ENCODE measurements at regions not wholly inside any gene's neighbourhood (a gene's known extent, or its start where the extent isn't known, plus 50 kb on each side); places are given as distances from the start of the nearest gene placed in this dataset.

GRCh38 chr12:89169321-89169720 is 183.0 kb downstream of the DUSP6 start:
- H3K27me3 ChIP-seq (ENCODE audit: insufficient read depth, low read length), result peaks cover 10% of the 10 kb centered on the region; the same call in 1 of the 2 replicates
- 87% methylated on average over 3 of the region's 5 CpGs for WGBS
- 0 out of 2 replicates have a peak, but pooled peaks cover 3% of the 10 kb centered on the region for H3K9me3 ChIP-seq (ENCODE audit: insufficient read depth, low read depth, low read length)
- H3K9ac ChIP-seq (ENCODE audit: low read depth, low read length), result no peak overlapping the region
- H3K4me1 ChIP-seq (ENCODE audit: insufficient read depth, low read length), result no peaks in the 10 kb centered on the region
- H3K27ac ChIP-seq (ENCODE audit: low read depth, low read length), result no peak overlapping the region
- no peak overlapping the region for H3K4me3 ChIP-seq (ENCODE audit: low read length)
- H3K36me3 ChIP-seq (ENCODE audit: insufficient read depth, low read length), result no peaks in the 10 kb centered on the region

GRCh38 chr12:89167986-89168385 is 184.3 kb downstream of the DUSP6 start:
- Histone ChIP-seq H3K27ac (ENCODE audit: low read depth, low read length) (no peak overlapping the region), H3K9ac (ENCODE audit: low read depth, low read length) (no peak overlapping the region), H3K4me1 (ENCODE audit: insufficient read depth, low read length) (no peaks in the 10 kb centered on the region), H3K9me3 (ENCODE audit: insufficient read depth, low read depth, low read length) (0 out of 2 replicates have a peak, but pooled peaks cover 3% of the 10 kb centered on the region), H3K27me3 (ENCODE audit: insufficient read depth, low read length) (peaks cover 10% of the 10 kb centered on the region; the same call in 1 of the 2 replicates), H3K36me3 (ENCODE audit: insufficient read depth, low read length) (no peaks in the 10 kb centered on the region), H3K4me3 (ENCODE audit: low read length) (no peak overlapping the region)
- WGBS, result 81% methylated on average over 2 of the region's 3 CpGs

DNA sequence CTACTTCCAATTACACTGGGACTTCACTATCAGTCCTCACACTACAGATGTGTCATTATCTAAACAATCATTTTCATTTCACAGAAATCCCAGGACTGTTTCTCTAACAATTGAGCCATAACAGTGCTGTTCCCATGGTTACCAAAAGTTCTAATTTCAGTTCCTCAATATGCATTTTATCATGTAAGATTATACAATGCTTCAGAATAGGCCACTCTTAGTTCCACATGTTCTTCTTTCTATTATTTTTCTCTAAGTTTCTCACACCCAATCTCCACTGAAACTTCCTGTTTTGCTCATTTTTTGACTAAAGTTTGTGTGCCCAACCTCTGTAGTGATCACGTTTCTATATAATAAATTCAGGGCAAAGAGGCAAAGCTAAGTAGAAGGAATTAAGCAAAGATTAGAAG is 185.8 kb downstream of the DUSP6 start:
- no peak overlapping the region for H3K27ac ChIP-seq (ENCODE audit: low read depth, low read length)
- no peak overlapping the region for H3K4me3 ChIP-seq (ENCODE audit: low read length)
- H3K36me3 ChIP-seq (ENCODE audit: insufficient read depth, low read length), result no peaks in the 10 kb centered on the region
- WGBS, result 95% methylated on average over 1 of the region's 1 CpG
- H3K27me3 ChIP-seq (ENCODE audit: insufficient read depth, low read length), result peaks cover 13% of the 10 kb centered on the region; the same call in 1 of the 2 replicates
- H3K9ac ChIP-seq (ENCODE audit: low read depth, low read length), result no peak overlapping the region
- H3K4me1 ChIP-seq (ENCODE audit: insufficient read depth, low read length), result no peaks in the 10 kb centered on the region
- no peaks in the 10 kb centered on the region for H3K9me3 ChIP-seq (ENCODE audit: insufficient read depth, low read depth, low read length)

GRCh38 chr12:89166121-89166520 is 186.2 kb downstream of the DUSP6 start:
- Histone ChIP-seq H3K36me3 (ENCODE audit: insufficient read depth, low read length) (no peaks in the 10 kb centered on the region), H3K4me1 (ENCODE audit: insufficient read depth, low read length) (no peaks in the 10 kb centered on the region), H3K9me3 (ENCODE audit: insufficient read depth, low read depth, low read length) (no peaks in the 10 kb centered on the region), H3K27me3 (ENCODE audit: insufficient read depth, low read length) (peaks cover 13% of the 10 kb centered on the region; the same call in 1 of the 2 replicates), H3K9ac (ENCODE audit: low read depth, low read length) (no peak overlapping the region), H3K4me3 (ENCODE audit: low read length) (no peak overlapping the region), H3K27ac (ENCODE audit: low read depth, low read length) (no peak overlapping the region)
- WGBS, result no CpG with 5 or more reads among the region's 1 CpG

DNA sequence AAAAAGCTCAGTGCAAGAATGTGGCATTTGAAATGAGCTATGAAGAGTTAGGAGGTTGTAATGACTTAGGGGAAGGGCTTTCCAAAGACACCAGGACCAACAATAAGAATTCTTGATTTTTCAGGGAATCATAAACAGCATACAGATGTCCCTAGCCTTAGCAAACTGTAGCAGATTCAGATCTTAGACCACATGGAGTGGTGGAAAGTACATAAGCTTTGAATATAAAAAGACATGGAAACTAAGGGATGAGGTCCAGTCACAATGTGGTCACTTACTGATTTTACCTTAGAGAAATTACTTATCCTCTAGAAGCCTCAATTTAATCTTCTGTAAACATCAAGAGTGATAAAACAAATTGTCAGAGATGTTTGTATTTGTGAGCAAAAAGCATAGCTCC is 186.6 kb downstream of the DUSP6 start:
- Histone ChIP-seq H3K4me1 (ENCODE audit: insufficient read depth, low read length) (no peaks in the 10 kb centered on the region), H3K27ac (ENCODE audit: low read depth, low read length) (no peak overlapping the region), H3K9ac (ENCODE audit: low read depth, low read length) (no peak overlapping the region)

GRCh38 chr12:89163918-89164317 is 188.4 kb downstream of the DUSP6 start:
- 59% methylated on average over 1 of the region's 1 CpG for WGBS
- Histone ChIP-seq H3K36me3 (ENCODE audit: insufficient read depth, low read length) (no peaks in the 10 kb centered on the region), H3K4me3 (ENCODE audit: low read length) (no peak overlapping the region), H3K9me3 (ENCODE audit: insufficient read depth, low read depth, low read length) (no peaks in the 10 kb centered on the region), H3K9ac (ENCODE audit: low read depth, low read length) (no peak overlapping the region), H3K27ac (ENCODE audit: low read depth, low read length) (no peak overlapping the region), H3K4me1 (ENCODE audit: insufficient read depth, low read length) (peaks cover 4% of the 10 kb centered on the region; the same call in 1 of the 2 replicates), H3K27me3 (ENCODE audit: insufficient read depth, low read length) (peaks cover 13% of the 10 kb centered on the region; the same call in 1 of the 2 replicates)

More for the DNA sequence above, 186.6 kb downstream of the DUSP6 start:
- Histone ChIP-seq H3K4me3 (ENCODE audit: low read length) (no peak overlapping the region), H3K36me3 (ENCODE audit: insufficient read depth, low read length) (no peaks in the 10 kb centered on the region), H3K27me3 (ENCODE audit: insufficient read depth, low read length) (peaks cover 13% of the 10 kb centered on the region; the same call in 1 of the 2 replicates), H3K9me3 (ENCODE audit: insufficient read depth, low read depth, low read length) (no peaks in the 10 kb centered on the region)

GRCh38 chr12:89162589-89163261 is 189.6 kb downstream of the DUSP6 start:
- 97% methylated on average over 3 of the region's 3 CpGs for WGBS
- H3K27me3 ChIP-seq (ENCODE audit: insufficient read depth, low read length), result peaks cover 13% of the 10 kb centered on the region; the same call in 1 of the 2 replicates
- H3K4me3 ChIP-seq (ENCODE audit: low read length), result no peak overlapping the region
- H3K36me3 ChIP-seq (ENCODE audit: insufficient read depth, low read length), result no peaks in the 10 kb centered on the region
- H3K9me3 ChIP-seq (ENCODE audit: insufficient read depth, low read depth, low read length), result no peaks in the 10 kb centered on the region
- no peak overlapping the region for H3K9ac ChIP-seq (ENCODE audit: low read depth, low read length)
- H3K27ac ChIP-seq (ENCODE audit: low read depth, low read length), result no peak overlapping the region
- H3K4me1 ChIP-seq (ENCODE audit: insufficient read depth, low read length), result peaks cover 4% of the 10 kb centered on the region; the same call in 1 of the 2 replicates

- H3K9me3 ChIP-seq (ENCODE audit: insufficient read depth, low read depth, low read length), result no peaks in the 10 kb centered on the region
- 91% methylated on average over 3 of the region's 3 CpGs for WGBS
- peaks cover 11% of the 10 kb centered on the region; the same call in 1 of the 2 replicates for H3K4me1 ChIP-seq (ENCODE audit: insufficient read depth, low read length)
- H3K27ac ChIP-seq (ENCODE audit: low read depth, low read length), result no peak overlapping the region
- H3K36me3 ChIP-seq (ENCODE audit: insufficient read depth, low read length), result no peaks in the 10 kb centered on the region
- peaks cover 9% of the 10 kb centered on the region; the same call in 1 of the 2 replicates for H3K27me3 ChIP-seq (ENCODE audit: insufficient read depth, low read length)
- no peak overlapping the region for H3K9ac ChIP-seq (ENCODE audit: low read depth, low read length)
- no peak overlapping the region for H3K4me3 ChIP-seq (ENCODE audit: low read length)
These were observed 190.7 kb downstream of the DUSP6 start for GRCh38 chr12:89161557-89161956.

- no peak overlapping the region for H3K9ac ChIP-seq (ENCODE audit: low read depth, low read length)
- H3K4me1 ChIP-seq (ENCODE audit: insufficient read depth, low read length), result peaks cover 11% of the 10 kb centered on the region; the same call in 1 of the 2 replicates
- no peak overlapping the region for H3K27ac ChIP-seq (ENCODE audit: low read depth, low read length)
- no peaks in the 10 kb centered on the region for H3K9me3 ChIP-seq (ENCODE audit: insufficient read depth, low read depth, low read length)
- no peaks in the 10 kb centered on the region for H3K36me3 ChIP-seq (ENCODE audit: insufficient read depth, low read length)
- no peak overlapping the region for H3K4me3 ChIP-seq (ENCODE audit: low read length)
- peaks cover 9% of the 10 kb centered on the region; the same call in 1 of the 2 replicates for H3K27me3 ChIP-seq (ENCODE audit: insufficient read depth, low read length)
- 85% methylated on average over 5 of the region's 5 CpGs for WGBS
These were observed 191.6 kb downstream of the DUSP6 start for GRCh38 chr12:89160716-89161123.

DNA sequence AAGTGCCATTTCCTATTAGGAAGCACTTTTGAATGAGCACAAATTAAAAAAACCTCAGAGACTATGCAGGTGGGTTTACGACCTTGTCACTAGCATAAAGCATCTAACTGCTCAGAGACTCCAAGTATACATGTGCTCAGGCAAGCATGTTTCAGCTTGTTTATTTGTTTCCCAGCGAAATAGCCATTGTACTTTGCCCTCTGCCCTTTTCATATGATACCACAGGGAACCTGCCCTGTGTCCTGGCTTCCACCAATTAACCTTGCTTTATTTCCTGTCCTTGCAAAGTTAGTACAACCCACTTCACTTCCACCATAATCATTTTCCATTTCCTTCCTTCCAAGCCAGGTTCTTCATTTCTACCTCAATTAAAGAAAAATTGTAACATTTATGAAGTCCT is 194.9 kb downstream of the DUSP6 start:
- Histone ChIP-seq H3K36me3 (ENCODE audit: insufficient read depth, low read length) (no peaks in the 10 kb centered on the region), H3K4me3 (ENCODE audit: low read length) (no peak overlapping the region), H3K27me3 (ENCODE audit: insufficient read depth, low read length) (peaks cover 5% of the 10 kb centered on the region; the same call in 1 of the 2 replicates), H3K27ac (ENCODE audit: low read depth, low read length) (no peak overlapping the region), H3K9me3 (ENCODE audit: insufficient read depth, low read depth, low read length) (no peaks in the 10 kb centered on the region), H3K9ac (ENCODE audit: low read depth, low read length) (no peak overlapping the region), H3K4me1 (ENCODE audit: insufficient read depth, low read length) (peaks cover 11% of the 10 kb centered on the region; the same call in 1 of the 2 replicates)
- 82% methylated on average over 2 of the region's 2 CpGs for WGBS

GRCh38 chr12:89156862-89157262 is 195.4 kb downstream of the DUSP6 start:
- peaks cover 16% of the 10 kb centered on the region; the same call in 1 of the 2 replicates for H3K4me1 ChIP-seq (ENCODE audit: insufficient read depth, low read length)
- peaks cover 4% of the 10 kb centered on the region; the same call in 1 of the 2 replicates for H3K27me3 ChIP-seq (ENCODE audit: insufficient read depth, low read length)
- H3K27ac ChIP-seq (ENCODE audit: low read depth, low read length), result no peak overlapping the region
- 96% methylated on average over 1 of the region's 1 CpG for WGBS
- H3K36me3 ChIP-seq (ENCODE audit: insufficient read depth, low read length), result no peaks in the 10 kb centered on the region
- H3K4me3 ChIP-seq (ENCODE audit: low read length), result no peak overlapping the region
- no peak overlapping the region for H3K9ac ChIP-seq (ENCODE audit: low read depth, low read length)
- no peaks in the 10 kb centered on the region for H3K9me3 ChIP-seq (ENCODE audit: insufficient read depth, low read depth, low read length)
